ENCODE measurements at regions not wholly inside any gene's neighbourhood (a gene's known extent, or its start where the extent isn't known, plus 50 kb on each side); places are given as distances from the start of the nearest gene placed in this dataset.
A peak's percentile ranks its signal among the peaks of the same experiment; 100 is the strongest.

DNA sequence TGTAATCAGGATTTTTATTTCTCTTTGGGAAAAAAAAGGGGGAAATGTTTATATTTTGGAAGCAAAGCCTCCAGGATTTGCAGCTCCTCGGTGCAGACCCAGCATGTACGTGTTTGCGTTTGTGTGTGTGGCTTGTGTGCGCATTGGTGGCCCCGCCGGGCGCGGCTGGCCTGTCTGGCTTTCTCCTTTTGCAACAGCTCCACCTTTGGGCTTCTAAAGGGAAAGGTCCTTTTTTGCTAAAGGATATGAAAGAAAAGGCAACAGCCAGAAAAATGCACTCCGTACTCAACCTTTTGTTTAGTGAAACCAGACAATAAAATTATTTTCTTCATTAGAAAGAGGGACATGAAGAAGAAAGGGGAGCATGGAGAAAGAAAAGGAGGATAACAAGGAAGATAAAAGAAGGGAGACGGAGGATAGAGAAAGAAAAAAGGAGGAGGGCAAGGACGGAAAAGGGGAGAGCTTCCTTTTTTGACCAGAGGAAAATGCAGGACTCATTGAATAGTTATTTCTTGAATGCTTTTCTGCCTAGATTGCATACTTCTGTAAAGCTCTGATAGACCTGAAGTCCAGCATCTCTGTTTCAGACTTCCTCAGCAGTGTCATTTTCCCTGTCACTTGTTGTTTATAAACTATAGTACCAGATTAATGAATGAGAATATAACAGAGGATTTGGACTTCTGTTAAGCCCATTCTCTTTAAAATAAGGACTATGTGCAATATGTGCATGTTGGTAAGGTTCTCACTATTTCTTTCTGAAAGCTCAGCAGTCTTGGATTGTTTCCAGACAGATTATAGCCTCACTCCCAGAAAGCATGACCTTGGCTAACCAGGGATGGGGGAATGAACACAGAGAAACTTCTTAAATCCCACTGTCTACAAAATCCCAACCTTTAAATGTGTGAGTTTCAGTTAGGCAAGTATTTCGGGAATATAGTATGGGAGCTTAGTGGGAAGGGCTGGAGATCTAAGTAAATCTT is 563.1 kb upstream of the PIK3C3 start:
- no peak for TF ChIP-seq POLR2A (IDR thresholded peaks at IDR 0.05; ENCODE audit: extremely low read depth, insufficient read length)
- TF ChIP-seq, protein P1, sequence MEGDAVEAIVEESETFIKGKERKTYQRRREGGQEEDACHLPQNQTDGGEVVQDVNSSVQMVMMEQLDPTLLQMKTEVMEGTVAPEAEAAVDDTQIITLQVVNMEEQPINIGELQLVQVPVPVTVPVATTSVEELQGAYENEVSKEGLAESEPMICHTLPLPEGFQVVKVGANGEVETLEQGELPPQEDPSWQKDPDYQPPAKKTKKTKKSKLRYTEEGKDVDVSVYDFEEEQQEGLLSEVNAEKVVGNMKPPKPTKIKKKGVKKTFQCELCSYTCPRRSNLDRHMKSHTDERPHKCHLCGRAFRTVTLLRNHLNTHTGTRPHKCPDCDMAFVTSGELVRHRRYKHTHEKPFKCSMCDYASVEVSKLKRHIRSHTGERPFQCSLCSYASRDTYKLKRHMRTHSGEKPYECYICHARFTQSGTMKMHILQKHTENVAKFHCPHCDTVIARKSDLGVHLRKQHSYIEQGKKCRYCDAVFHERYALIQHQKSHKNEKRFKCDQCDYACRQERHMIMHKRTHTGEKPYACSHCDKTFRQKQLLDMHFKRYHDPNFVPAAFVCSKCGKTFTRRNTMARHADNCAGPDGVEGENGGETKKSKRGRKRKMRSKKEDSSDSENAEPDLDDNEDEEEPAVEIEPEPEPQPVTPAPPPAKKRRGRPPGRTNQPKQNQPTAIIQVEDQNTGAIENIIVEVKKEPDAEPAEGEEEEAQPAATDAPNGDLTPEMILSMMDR (IDR thresholded peaks at IDR 0.05; ENCODE audit: low read depth, low read length), result peak; percentile 58
- TF ChIP-seq, protein P2, sequence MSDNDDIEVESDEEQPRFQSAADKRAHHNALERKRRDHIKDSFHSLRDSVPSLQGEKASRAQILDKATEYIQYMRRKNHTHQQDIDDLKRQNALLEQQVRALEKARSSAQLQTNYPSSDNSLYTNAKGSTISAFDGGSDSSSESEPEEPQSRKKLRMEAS (IDR thresholded peaks at IDR 0.05; ENCODE audit: low read depth, low read length), result no peak
- TF ChIP-seq MYC (IDR thresholded peaks at IDR 0.05; ENCODE audit: low read depth, low read length), result no peak
